HCT116 (cell line): ENCODE measurements at regions not wholly inside any gene's neighbourhood (a gene's known extent, or its start where the extent isn't known, plus 50 kb on each side); places are given as distances from the start of the nearest gene placed in this dataset.

ENCODE experiments used
- ATAC-seq: fragments of 200-7000 bp; cut with Tn5 transposase; 2 replicates; pipeline ENCODE4 v1.9.1; 2020; ENCODE audit warnings: mild to moderate bottlenecking, moderate library complexity
- BruUV-seq: library from RNA; stranded (reverse); fragments of 400-500 nt; replicated peaks from 2 replicates; lab custom pipeline; 2021; lab: Mats Ljungman, UMichigan
- CTCF ChIA-PET: fragments of 300-600 bp; sonication (Branson Sonifier 250); formaldehyde crosslinking; loops from one replicate; lab custom pipeline; 2021; ENCODE audit warnings: antibody characterized with exemption; lab: Charles Lee
- POLR2A ChIA-PET: fragments of 300-600, 350-600 bp; sonication (Branson Sonifier 250); formaldehyde crosslinking; loops from one replicate; lab custom pipeline; 2021; ENCODE audit warnings: antibody characterized with exemption; lab: Charles Lee
- RAD21 ChIA-PET, 2 experiments: fragments of 300-600 bp; sonication (Branson Sonifier 250); formaldehyde crosslinking; loops; one replicate each; lab custom pipeline; 2023; ENCODE audit warnings: low total read pairs in 2 of 2; ENCODE audit not compliant: uncharacterized antibody in 2 of 2, unreplicated experiment in 2 of 2, low non-redundant PET in 1 of 2; lab: Charles Lee
- DNase-seq: peaks from one replicate; pipeline ENCODE4 v3.0.0-alpha.2; 2010; ENCODE audit warnings: low read depth, low spot score
- H2AFZ ChIP-seq: fragments of 200-600 bp; shearing (Covaris generic), sonication (generic); 2 replicates; pipeline ENCODE4 v1.6.1; 2017; ENCODE audit warnings: low read depth, mixed run types, mixed read lengths, antibody characterized with exemption, low read length; ENCODE audit not compliant: poor library complexity, severe bottlenecking
- H3K27ac ChIP-seq: 2 replicates; pipeline ENCODE4 v1.5.1; 2012; ENCODE audit warnings: low read depth, low read length
- H3K27me3 ChIP-seq: fragments of 200-600 bp; sonication (generic); 2 replicates; pipeline ENCODE4 v1.6.1; 2016; ENCODE audit warnings: mixed run types, low read length, mixed read lengths; ENCODE audit not compliant: insufficient read depth
- H3K36me3 ChIP-seq, 2 experiments: fragments of 200-500 bp in 1 of 2; fragments of 200-600 bp in 1 of 2; sonication (Bioruptor generic) in 1 of 2; sonication (generic) in 1 of 2; 2 replicates each; pipeline versions ENCODE4 v1.5.1 to v1.6.1; 2014 to 2016; ENCODE audit warnings: low read length in 2 of 2, inconsistent platforms in 1 of 2, mixed read lengths in 1 of 2, mixed run types in 1 of 2; ENCODE audit not compliant: insufficient read depth in 2 of 2, control insufficient read depth in 1 of 2
- H3K4me1 ChIP-seq, 2 experiments: fragments of 200-600 bp in 1 of 2; sonication (generic) in 1 of 2; 2 replicates each; pipeline versions ENCODE4 v1.5.1 to v1.6.1; 2012 to 2017; ENCODE audit warnings: low read length in 2 of 2, inconsistent platforms in 1 of 2, mild to moderate bottlenecking in 1 of 2, mixed read lengths in 1 of 2, mixed run types in 1 of 2, moderate library complexity in 1 of 2; ENCODE audit not compliant: insufficient read depth in 2 of 2, control insufficient read depth in 1 of 2
- H3K4me2 ChIP-seq: fragments of 200-600 bp; sonication (generic); 2 replicates; pipeline ENCODE4 v1.6.1; 2017; ENCODE audit warnings: mixed run types, low read length, mixed read lengths
- H3K4me3 ChIP-seq, 2 experiments: fragments of 200-600 bp in 1 of 2; sonication (generic) in 1 of 2; replicated peaks in 1 of 2; 2 replicates each; pipeline ENCODE4 v1.5.1; 2011 to 2016; ENCODE audit warnings: low read length in 2 of 2, control low read depth in 1 of 2, low read depth in 1 of 2, mild to moderate bottlenecking in 1 of 2, mixed read lengths in 1 of 2, mixed run types in 1 of 2
- H3K79me2 ChIP-seq: fragments of 200-600 bp; sonication (generic); 2 replicates; pipeline ENCODE4 v1.6.1; 2017; ENCODE audit warnings: mild to moderate bottlenecking, mixed run types, low read length, moderate library complexity, mixed read lengths; ENCODE audit not compliant: insufficient read depth
- H3K9ac ChIP-seq: fragments of 200-600 bp; sonication (generic); 2 replicates; pipeline ENCODE4 v1.6.1; 2016; ENCODE audit warnings: low read length, mixed read lengths
- H3K9me2 ChIP-seq: fragments of 200-600 bp; sonication (generic), shearing (Covaris generic); 2 replicates; pipeline ENCODE4 v1.6.1; 2017; ENCODE audit warnings: mixed run types, mild to moderate bottlenecking, moderate library complexity; ENCODE audit not compliant: insufficient read depth
- H3K9me3 ChIP-seq, 2 experiments: fragments of 200-500 bp in 1 of 2; fragments of 200-600 bp in 1 of 2; sonication (Bioruptor generic) in 1 of 2; sonication (generic) in 1 of 2; 2 replicates each; pipeline ENCODE4 v1.6.1; 2014 to 2017; ENCODE audit warnings: low read length in 2 of 2, mixed read lengths in 2 of 2, inconsistent platforms in 1 of 2, low read depth in 1 of 2, mild to moderate bottlenecking in 1 of 2, mixed run types in 1 of 2, moderate library complexity in 1 of 2; ENCODE audit not compliant: control insufficient read depth in 1 of 2, insufficient read depth in 1 of 2
- H4K20me1 ChIP-seq: fragments of 200-600 bp; sonication (generic), shearing (Covaris generic); 2 replicates; pipeline ENCODE4 v1.6.1; 2017; ENCODE audit warnings: mixed run types, mild to moderate bottlenecking, moderate library complexity; ENCODE audit not compliant: insufficient read depth
- CBX3 ChIP-seq: IDR thresholded peaks from 2 replicates; pipeline ENCODE4 v1.6.1; 2012; ENCODE audit warnings: low read depth
- EGR1 ChIP-seq: IDR thresholded peaks from 2 replicates; pipeline ENCODE4 v1.6.1; 2012; ENCODE audit warnings: low read depth
- ELF1 ChIP-seq: IDR thresholded peaks from 2 replicates; pipeline ENCODE4 v1.6.1; 2012; ENCODE audit warnings: low read depth, borderline replicate concordance
- EZH2 ChIP-seq: fragments of 200-600 bp; sonication (generic); IDR thresholded peaks from 2 replicates; pipeline ENCODE4 v1.6.1; 2017; ENCODE audit warnings: antibody characterized with exemption, mixed run types
- EZH2phosphoT487 ChIP-seq: fragments of 200-600 bp; IDR thresholded peaks from 2 replicates; pipeline ENCODE4 v1.6.1; 2018; ENCODE audit warnings: antibody characterized with exemption, borderline replicate concordance
- FOSL1 ChIP-seq: IDR thresholded peaks from 2 replicates; pipeline ENCODE4 v1.6.1; 2012; ENCODE audit warnings: low read depth
- JUND ChIP-seq: IDR thresholded peaks from 2 replicates; pipeline ENCODE4 v1.6.1; 2012
- POLR2A ChIP-seq: IDR thresholded peaks from 2 replicates; pipeline ENCODE4 v1.7.0; 2011; ENCODE audit warnings: borderline replicate concordance; ENCODE audit not compliant: insufficient read depth, insufficient read length; ENCODE audit errors: extremely low read depth
- POLR2AphosphoS5 ChIP-seq: IDR thresholded peaks from 2 replicates; pipeline ENCODE4 v1.6.1; 2011; ENCODE audit warnings: mild to moderate bottlenecking, low read depth, low read length, moderate library complexity
- RAD21 ChIP-seq: IDR thresholded peaks from 2 replicates; pipeline ENCODE4 v1.6.1; 2012; ENCODE audit warnings: low read depth, mild to moderate bottlenecking
- SIN3A ChIP-seq: IDR thresholded peaks from 2 replicates; pipeline ENCODE4 v1.6.1; 2012; ENCODE audit warnings: low read depth
- SP1 ChIP-seq: IDR thresholded peaks from 2 replicates; pipeline ENCODE4 v1.6.1; 2012; ENCODE audit warnings: low read depth
- SRF ChIP-seq: IDR thresholded peaks from 2 replicates; pipeline ENCODE4 v1.6.1; 2012; ENCODE audit warnings: low read depth
- YY1 ChIP-seq: IDR thresholded peaks from 2 replicates; pipeline ENCODE4 v1.6.1; 2011; ENCODE audit warnings: low read length, low read depth, moderate library complexity, mild to moderate bottlenecking; ENCODE audit not compliant: insufficient replicate concordance; ENCODE audit errors: extremely low read depth
- ZBTB33 ChIP-seq: IDR thresholded peaks from 2 replicates; pipeline ENCODE4 v1.6.1; 2011; ENCODE audit warnings: mild to moderate bottlenecking, low read length, moderate library complexity; ENCODE audit not compliant: insufficient replicate concordance; ENCODE audit errors: extremely low read depth
- ZFX ChIP-seq: fragments of 450-650 bp; IDR thresholded peaks from 2 replicates; pipeline ENCODE4 v1.6.1; 2017
- intact Hi-C: fragments of 100-400 bp; cut with micrococcal nuclease; formaldehyde crosslinking; loops from 2 replicates; pipeline ENCODE4 v1.10.0; 2022
- TF ChIP-seq, protein P1 (sequence below): IDR thresholded peaks from 2 replicates; pipeline ENCODE4 v1.6.1; 2012
- TF ChIP-seq, protein P2 (sequence below): IDR thresholded peaks from 2 replicates; pipeline ENCODE4 v1.6.1; 2012
- TF ChIP-seq, protein P3 (sequence below), 3 experiments: fragments of 200-600 bp in 1 of 3; sonication (generic) in 1 of 3; IDR thresholded peaks in 2 of 3; conservative IDR thresholded peaks in 1 of 3; 2 replicates each; pipeline ENCODE4 v1.5.1; 2012 to 2017; ENCODE audit warnings: low read depth in 2 of 3, low read length in 2 of 3, antibody characterized with exemption in 1 of 3, borderline replicate concordance in 1 of 3, control low read depth in 1 of 3, mild to moderate bottlenecking in 1 of 3, mixed read lengths in 1 of 3, mixed run types in 1 of 3, moderate library complexity in 1 of 3; ENCODE audit not compliant: insufficient read depth in 1 of 3

GRCh38 chr3:178246004-178246403 is 290.2 kb upstream of the KCNMB2 start:
- no peaks in the 10 kb centered on the region for H3K36me3 ChIP-seq
- TF ChIP-seq RAD21 (no peak), YY1 (no peak), ZFX (no peak), EZH2 (no peak), POLR2A (no peak), FOSL1 (no peak), EZH2phosphoT487 (no peak), SP1 (no peak), SIN3A (no peak), ZBTB33 (no peak), POLR2AphosphoS5 (no peak), JUND (no peak), EGR1 (no peak), SRF (no peak), ELF1 (no peak), CBX3 (no peak)
- TF ChIP-seq, protein P1, sequence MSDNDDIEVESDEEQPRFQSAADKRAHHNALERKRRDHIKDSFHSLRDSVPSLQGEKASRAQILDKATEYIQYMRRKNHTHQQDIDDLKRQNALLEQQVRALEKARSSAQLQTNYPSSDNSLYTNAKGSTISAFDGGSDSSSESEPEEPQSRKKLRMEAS: no peak
- TF ChIP-seq, protein P2, sequence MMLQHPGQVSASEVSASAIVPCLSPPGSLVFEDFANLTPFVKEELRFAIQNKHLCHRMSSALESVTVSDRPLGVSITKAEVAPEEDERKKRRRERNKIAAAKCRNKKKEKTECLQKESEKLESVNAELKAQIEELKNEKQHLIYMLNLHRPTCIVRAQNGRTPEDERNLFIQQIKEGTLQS: no peak
- TF ChIP-seq, protein P3, sequence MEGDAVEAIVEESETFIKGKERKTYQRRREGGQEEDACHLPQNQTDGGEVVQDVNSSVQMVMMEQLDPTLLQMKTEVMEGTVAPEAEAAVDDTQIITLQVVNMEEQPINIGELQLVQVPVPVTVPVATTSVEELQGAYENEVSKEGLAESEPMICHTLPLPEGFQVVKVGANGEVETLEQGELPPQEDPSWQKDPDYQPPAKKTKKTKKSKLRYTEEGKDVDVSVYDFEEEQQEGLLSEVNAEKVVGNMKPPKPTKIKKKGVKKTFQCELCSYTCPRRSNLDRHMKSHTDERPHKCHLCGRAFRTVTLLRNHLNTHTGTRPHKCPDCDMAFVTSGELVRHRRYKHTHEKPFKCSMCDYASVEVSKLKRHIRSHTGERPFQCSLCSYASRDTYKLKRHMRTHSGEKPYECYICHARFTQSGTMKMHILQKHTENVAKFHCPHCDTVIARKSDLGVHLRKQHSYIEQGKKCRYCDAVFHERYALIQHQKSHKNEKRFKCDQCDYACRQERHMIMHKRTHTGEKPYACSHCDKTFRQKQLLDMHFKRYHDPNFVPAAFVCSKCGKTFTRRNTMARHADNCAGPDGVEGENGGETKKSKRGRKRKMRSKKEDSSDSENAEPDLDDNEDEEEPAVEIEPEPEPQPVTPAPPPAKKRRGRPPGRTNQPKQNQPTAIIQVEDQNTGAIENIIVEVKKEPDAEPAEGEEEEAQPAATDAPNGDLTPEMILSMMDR (IDR thresholded peaks at IDR 0.05 in 2 of 3, conservative IDR thresholded peaks at IDR 0.05 in 1 of 3; ENCODE audit: borderline replicate concordance in 1 of 3, insufficient read depth in 1 of 3, low read depth in 2 of 3, low read length in 2 of 3): no peak
- H3K9me3 ChIP-seq: no peaks in the 10 kb centered on the region
- H3K9me2 ChIP-seq: no peaks in the 10 kb centered on the region
- no peak overlapping the region for H3K4me3 ChIP-seq
- no peak overlapping the region for H3K4me2 ChIP-seq
- BruUV-seq: no TSS peak
- ChIA-PET CTCF (no interaction called here), POLR2A (no interaction called here), RAD21 (no interaction called here)
- intact Hi-C loops: no loop called here
- no peaks in the 10 kb centered on the region for H3K4me1 ChIP-seq
- no peak for ATAC-seq
- H3K9ac ChIP-seq: no peak overlapping the region
- no peak overlapping the region for H2AFZ ChIP-seq
- H3K79me2 ChIP-seq: no peaks in the 10 kb centered on the region
- no peak overlapping the region for H3K27ac ChIP-seq
- no peaks in the 10 kb centered on the region for H4K20me1 ChIP-seq
- H3K27me3 ChIP-seq: no peaks in the 10 kb centered on the region
- no peak for DNase-seq
